HG03097 (cell line): ENCODE measurements at regions not wholly inside any gene's neighbourhood (a gene's known extent, or its start where the extent isn't known, plus 50 kb on each side); places are given as distances from the start of the nearest gene placed in this dataset.
"Not testable (repeated sequence)": the region's sequence is repeated elsewhere in the genome, so short reads cannot be mapped to it uniquely, and the experiment has no call there.

Experiments used
- ATAC-seq: cut with Tn5 transposase; IDR thresholded peaks from one replicate; pipeline ENCODE4 v1.9.1; 2021; ENCODE audit not compliant: unreplicated experiment, low FRiP score

DNA sequence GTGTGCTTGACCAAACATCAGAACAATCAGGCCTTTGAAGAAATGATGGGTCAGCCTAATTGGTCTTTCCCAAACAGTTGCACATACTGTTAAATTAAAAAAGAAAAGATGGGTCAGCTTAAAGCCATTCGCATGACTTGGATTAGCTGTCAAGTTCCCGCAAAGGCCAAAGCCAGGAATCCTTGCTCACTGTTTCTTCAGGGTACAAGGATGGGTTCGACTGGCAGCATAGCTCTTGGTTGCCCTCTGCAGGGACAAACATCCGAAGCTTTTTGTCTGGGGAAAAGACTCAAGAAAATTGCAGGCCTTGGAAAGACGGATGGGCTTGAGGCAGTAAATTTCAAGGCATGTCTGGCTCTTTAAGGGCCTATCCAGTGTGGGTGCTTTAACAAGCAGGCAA is 168.0 kb downstream of the HDGFL1 start:
- no peak for ATAC-seq

DNA sequence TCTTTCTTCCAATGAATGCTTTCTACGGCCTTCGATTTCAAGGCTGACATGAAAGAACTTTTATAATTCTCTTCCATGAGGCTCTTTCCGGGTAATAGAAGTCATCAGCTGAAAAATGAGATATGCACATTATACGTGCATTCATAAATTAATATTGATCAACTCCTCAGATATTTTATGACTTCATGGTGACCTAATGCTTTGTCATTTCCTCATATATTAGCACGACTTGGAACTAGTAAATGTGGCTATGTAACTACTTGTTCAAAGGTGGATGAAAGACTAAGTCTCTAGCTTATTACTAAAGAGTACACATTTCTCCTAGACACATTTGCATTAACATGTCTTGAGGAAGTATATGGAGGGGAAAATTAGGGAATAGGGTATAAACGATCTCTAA is 168.8 kb downstream of the HDGFL1 start:
- no peak for ATAC-seq

DNA sequence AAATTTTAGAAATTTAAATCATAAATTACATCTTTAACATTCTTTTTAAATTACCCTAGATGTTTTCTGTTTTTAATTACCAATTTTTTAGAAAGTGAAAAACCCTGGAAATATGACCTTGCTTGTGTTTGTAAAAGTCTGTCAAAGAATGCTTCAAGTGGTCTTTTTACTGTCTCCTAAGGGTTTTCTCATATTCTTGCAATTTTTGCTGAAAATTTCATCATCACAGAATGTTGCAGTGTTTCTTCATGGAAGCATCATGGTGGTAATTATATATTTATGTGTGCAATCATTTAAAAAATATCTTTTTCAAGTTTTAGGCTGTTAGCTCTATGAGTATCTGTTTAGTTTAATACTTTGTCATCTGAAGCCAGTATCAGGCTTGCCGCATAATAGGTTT is 178.2 kb downstream of the HDGFL1 start:
- no peak for ATAC-seq

DNA sequence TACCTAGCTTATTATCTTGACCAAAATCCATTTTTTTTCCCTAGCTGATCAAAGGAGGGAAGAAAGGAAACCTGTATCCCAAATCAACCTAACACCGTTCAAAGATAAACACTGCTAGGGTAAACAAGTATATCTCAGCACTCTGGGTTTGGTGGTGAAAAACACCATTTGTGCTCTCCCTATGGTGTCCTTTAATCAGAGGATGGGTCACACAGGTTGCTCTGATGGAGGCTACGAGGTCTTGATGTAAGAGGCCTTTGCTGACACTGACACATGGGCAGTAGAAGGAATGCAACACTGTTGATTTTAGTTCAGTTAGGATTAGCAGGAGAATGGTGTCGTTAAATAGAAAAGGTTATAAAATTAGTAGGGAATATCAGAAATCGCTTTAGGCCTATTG is 179.3 kb downstream of the HDGFL1 start:
- no peak for ATAC-seq

- ATAC-seq: no peak
Observed at GRCh38 chr6:22749696-22750095, 180.3 kb downstream of the HDGFL1 start.

- ATAC-seq: no peak
Observed at GRCh38 chr6:22751223-22751622, 181.9 kb downstream of the HDGFL1 start.

DNA sequence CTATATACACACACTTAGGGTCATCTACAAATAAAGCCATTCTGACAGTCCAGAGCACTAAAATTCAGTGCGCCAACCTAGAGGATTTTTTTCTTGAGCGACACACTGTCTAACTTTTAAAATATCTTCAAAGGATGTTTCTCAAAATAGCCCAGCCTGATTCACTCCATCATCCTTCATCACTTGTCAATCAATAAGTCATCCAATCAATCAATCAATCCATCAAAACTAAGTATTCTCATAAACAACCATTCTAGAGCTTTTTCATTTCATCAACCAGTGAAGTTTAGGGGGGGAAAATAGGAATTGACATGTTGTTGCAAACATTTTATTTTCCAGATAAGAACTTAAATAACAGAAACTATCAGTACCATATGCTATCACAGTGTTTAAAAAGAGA is 183.2 kb downstream of the HDGFL1 start:
- ATAC-seq: no peak

DNA sequence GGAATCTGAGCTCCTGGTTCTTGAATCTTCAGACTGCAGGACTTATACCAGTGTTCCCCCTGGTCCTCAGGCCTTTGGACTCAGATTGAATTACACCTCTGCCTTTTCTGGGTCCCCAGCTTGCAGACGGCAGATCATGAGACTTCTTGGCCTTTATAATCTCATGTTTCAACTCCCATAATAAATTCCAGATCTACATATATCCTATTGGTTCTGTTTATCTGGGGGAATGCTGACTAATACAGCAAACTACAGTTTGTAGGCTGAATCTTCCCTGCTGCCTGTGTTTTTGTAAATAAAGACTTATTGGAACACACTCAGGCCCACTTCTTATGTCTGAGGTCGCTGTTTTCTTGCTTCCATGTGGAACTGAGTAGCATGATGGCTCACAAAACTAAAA is 184.7 kb downstream of the HDGFL1 start:
- ATAC-seq: no peak

DNA sequence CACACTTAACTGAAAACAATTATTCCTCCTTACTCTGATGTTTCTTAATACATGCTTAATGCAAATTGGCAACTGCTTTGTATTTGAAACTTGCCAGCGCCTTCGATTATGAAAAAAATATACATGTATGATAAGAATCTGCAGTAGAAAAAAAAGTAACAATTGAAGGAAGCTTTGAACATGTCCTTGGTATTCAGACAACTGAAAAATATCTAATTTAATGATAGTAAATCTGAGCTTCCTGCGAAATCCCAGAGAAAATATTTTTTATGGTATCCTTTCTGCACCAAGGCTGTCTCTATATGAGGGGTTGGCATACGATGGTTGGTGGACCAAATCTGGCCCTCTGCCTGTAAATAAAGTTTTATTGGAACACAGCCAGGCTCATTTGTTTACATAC is 186.2 kb downstream of the HDGFL1 start:
- ATAC-seq: no peak

DNA sequence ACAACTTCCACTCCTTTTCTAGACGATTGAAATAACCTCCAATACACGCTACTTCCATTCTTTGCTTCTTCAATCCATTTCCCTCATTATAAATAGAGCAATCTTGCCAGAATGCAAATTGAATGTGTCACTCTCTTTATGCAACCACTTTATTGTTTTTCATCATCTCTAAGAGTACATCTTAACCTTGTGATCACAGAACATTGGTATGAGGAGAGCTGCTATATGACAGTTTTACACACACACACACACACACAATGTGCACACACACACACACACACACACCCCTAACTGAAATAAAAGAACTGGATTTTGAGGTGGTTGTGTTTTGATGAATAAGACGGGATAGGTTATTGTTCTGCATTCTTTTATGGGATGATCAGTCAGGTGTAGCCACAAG is 187.0 kb downstream of the HDGFL1 start:
- ATAC-seq: no peak

DNA sequence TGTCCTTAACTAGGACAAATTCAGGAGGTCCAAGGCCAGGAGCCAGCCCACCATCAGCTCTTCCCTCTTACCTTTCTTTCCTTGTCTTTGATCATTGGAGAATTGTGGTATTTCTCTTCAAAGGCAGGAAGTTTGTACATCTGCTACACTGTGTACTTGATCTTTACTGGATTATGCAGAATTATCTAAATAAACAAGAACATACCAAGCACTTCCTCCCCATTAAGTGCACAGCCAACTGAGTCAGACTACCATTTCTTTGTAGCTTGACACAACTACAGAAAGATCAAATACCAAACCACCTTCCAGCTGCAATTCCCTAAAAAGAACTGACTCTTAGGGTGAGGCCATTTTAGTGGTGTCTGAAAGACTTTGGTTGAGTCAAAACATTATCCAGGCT is 195.1 kb downstream of the HDGFL1 start:
- ATAC-seq: no peak

GRCh38 chr6:22765015-22765414 is 195.6 kb downstream of the HDGFL1 start:
- no peak for ATAC-seq

DNA sequence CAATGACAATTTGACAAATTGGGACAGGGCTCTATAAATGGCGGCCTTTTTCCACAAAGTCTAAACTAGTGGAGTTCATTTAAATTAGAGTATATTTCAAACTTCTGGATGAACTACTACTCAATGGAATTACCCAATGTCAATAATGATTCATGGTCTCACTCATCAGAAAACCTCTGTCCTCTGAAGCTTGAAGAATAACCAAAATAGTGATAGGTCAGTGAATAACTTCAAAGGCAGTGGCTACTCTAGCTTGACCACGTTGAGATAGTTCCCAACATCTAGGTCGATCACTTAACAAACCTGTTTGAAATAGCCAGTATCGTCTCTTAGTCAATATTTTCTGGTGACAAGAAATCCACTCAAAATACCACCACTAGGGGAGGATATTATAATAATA is 197.6 kb downstream of the HDGFL1 start:
- ATAC-seq: no peak

DNA sequence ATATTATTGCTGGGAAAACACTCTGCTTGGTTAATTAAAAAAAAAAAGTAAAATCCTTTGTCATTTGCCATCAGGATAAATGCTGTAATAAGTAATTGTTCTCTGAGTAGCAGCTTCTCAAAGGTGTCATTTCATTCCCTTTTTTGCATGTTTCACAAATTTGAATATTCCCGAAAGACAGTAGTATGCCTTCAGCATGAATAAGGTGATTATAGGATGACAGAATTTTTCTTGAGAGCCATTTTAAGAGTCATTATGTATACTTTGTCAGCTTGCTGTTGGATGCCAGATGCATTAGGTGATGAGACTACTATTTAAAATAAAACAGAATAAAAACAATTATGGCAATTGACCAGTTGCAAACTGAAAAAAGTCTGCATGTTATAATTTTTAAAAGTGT is 200.7 kb downstream of the HDGFL1 start:
- ATAC-seq: no peak

DNA sequence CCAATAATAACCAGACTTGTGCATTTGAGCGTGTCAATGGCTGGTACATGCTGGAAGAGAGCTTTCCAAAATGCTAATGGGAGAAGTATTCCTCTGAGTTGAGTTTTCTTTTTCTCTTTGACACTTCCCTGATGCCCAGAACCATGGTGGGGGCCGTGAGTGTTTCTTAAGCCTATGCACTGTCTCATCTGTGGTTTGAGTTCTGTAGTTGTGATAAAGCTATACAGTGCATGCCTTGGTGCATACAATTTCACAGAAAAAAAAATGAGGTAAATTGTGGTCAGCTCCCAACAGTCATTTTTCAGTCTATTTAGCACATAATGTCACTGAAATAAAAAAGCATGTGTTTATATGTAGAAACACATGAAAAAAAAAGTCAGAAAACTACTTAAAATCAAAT is 204.8 kb downstream of the HDGFL1 start:
- no peak for ATAC-seq

DNA sequence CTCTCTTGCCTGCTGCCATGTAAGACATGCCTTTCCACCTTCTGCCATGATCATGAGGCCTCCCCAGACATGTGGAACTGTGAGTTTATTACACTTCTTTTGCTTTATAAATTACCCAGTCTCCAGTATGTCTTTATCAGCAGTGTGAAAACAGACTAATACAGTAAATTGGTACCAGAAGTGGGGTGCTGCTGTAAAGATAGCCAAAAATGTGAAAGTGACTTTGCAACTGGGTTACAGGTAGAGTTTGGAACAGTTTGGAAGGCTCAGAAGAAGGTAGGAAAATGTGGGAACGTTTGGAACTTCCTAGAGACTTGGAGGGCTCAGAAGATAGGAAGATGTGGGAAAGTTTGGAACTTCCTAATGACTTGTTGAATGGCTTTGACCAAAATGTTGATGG is 209.1 kb downstream of the HDGFL1 start:
- not testable (repeated sequence) for ATAC-seq

GRCh38 chr6:22779062-22779461 is 209.7 kb downstream of the HDGFL1 start:
- ATAC-seq: no peak

- ATAC-seq: no peak
Observed at GRCh38 chr6:22783931-22784330, 214.6 kb downstream of the HDGFL1 start.

DNA sequence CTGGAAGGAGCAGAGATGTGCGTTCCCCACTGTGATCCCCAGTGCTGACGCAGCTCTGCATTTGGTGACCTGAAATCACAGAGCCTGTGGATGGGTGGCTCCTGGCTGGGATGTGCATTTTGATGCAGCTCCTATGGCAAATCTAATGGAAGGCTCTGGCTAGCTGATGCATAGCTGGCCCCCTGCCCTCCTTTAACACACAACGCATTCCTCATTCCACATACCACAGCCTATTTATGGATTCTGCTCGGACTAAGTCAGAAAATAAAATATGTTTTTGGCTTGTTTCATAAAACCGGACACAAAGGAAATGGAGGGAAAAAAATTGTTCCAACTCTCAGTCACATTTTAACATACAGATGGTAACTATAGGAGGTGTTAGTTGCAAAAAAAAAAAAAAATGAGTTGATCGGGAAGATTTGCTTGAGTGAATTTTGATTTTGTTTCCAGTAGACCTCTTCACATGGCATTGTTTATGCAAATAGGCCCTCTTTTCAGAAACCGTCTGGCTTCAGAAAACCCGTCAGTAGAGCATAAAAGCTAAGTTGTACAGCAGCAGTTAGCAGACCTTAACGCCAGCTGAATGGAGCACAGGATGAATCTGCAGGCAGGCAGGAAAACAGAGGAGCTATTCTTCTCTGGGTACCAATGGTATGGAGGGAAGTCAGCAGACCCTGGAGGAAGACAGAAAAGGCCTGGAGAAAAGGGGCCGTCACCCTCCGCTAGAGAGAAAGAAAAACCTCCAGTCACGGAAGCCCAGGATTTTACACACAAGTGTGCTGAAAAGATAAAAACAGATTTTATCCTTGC is 215.4 kb downstream of the HDGFL1 start:
- no peak for ATAC-seq

DNA sequence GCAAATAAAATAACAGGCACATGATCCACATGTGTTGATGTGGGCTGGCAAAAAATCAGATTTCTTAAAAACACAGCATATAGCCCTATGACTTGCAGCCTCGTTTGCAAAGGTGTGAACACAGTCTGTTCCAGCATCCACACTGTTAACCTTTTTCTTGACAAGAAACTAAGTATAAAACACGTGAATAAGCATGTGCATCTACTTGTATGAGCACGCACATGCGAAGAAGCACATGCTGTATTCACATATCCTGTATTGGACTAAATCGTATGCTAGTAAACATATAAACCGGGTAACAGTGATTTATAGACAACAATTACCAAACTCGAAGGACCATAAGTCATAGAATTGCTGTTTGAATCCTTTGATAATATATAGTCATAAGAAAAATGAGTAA is 218.7 kb downstream of the HDGFL1 start:
- no peak for ATAC-seq

DNA sequence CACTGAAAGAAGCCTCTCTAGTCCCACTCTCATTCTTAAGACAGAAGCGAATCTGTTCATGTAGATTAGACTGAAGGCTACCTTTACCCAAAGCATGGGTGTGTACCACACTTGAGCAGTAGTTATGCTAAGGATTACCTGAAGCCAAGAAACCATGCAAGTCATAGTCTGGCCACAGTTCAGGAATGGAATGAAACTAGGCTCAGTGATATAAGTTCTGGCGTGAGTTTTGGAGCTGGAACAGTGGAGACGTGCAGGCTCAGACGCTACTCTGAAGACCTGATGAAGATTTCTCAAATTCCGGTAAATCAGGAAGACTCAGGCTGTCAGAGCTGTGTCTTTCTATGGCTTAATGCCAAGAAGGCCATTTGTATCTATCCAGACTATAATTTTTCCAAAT is 219.9 kb downstream of the HDGFL1 start:
- no peak for ATAC-seq

DNA sequence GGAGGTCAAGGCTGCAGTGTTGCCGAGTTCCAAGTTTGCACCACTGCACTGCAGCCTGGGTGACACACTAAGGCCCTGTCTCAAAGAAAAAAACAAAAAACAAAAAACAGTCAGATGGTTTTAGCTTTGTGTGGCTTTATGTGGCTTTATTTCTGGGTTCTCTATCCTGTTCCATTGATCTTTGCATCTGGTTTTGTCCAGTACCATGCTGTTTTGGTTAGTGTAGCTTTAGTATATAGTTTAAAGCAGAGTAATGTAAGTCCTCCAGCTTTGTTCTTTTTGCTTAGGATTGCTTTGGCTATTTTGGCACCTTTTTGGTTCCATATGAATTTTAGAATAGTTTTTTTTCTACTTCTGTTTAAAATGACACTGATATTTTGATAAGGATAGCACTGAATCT is 225.5 kb downstream of the HDGFL1 start:
- no peak for ATAC-seq

DNA sequence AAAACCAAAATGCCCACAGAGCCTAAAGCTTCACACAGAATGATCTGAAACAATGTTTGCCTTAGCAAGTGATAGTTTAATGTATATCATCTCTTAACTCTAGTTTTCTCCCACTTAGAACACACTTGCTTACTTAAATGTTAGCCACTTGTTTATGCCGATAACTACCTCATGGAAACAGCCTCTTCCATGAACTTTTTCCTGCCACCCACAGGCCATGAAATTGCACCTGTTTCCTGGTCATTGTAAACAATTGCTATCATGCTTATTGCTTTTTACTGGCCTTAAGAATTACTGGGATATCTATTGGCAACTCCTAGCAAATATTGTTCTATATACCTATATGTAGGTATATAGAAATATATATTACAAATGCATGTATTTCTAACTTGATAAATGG is 231.1 kb downstream of the HDGFL1 start:
- no peak for ATAC-seq
